ENCODE measurements at regions not wholly inside any gene's neighbourhood (a gene's known extent, or its start where the extent isn't known, plus 50 kb on each side); places are given as distances from the start of the nearest gene placed in this dataset.

DNA sequence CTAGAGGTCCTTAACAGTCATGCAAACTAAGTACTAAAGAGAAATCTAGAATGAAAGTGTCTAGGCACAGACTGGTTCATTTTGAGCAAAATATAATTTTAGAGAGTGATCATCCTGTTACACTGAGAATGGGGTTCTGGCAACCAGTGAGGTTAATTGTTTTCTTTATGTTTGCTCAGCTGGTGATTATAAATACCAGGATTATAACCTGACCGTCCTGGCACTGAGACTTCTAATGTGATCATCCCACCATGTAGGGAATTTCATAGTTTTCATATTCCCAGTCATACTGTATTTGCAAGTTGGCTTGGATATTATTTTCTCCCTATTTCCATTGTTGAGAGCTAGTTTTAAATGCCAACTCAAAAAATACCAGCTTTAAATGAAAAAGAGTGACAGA, 852.5 kb upstream of the LRATD1 start:
- TF ChIP-seq, protein P1, sequence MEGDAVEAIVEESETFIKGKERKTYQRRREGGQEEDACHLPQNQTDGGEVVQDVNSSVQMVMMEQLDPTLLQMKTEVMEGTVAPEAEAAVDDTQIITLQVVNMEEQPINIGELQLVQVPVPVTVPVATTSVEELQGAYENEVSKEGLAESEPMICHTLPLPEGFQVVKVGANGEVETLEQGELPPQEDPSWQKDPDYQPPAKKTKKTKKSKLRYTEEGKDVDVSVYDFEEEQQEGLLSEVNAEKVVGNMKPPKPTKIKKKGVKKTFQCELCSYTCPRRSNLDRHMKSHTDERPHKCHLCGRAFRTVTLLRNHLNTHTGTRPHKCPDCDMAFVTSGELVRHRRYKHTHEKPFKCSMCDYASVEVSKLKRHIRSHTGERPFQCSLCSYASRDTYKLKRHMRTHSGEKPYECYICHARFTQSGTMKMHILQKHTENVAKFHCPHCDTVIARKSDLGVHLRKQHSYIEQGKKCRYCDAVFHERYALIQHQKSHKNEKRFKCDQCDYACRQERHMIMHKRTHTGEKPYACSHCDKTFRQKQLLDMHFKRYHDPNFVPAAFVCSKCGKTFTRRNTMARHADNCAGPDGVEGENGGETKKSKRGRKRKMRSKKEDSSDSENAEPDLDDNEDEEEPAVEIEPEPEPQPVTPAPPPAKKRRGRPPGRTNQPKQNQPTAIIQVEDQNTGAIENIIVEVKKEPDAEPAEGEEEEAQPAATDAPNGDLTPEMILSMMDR (IDR thresholded peaks at IDR 0.05; ENCODE audit: low read length): no peak
- TF ChIP-seq EZH2 (optimal IDR thresholded peaks at IDR 0.05; ENCODE audit: low read depth, low read length) (no peak), EZH2phosphoT487 (IDR thresholded peaks at IDR 0.05; ENCODE audit: low read length) (no peak)
